CD4-positive, alpha-beta T cell (primary cell): ENCODE measurements at regions not wholly inside any gene's neighbourhood (a gene's known extent, or its start where the extent isn't known, plus 50 kb on each side); places are given as distances from the start of the nearest gene placed in this dataset.

Experiments used
- ATAC-seq: fragments of 200-7000 bp; cut with Tn5 transposase; one replicate; pipeline ENCODE4 v1.10.0; 2022; ENCODE audit warnings: mild to moderate bottlenecking; ENCODE audit not compliant: poor library complexity
- CTCF ChIA-PET: fragments of 350-600 bp; sonication (Branson Sonifier 250); formaldehyde crosslinking; loops from one replicate; lab custom pipeline; 2021; ENCODE audit warnings: antibody characterized with exemption, inconsistent platforms; lab: Charles Lee
- POLR2A ChIA-PET: fragments of 350-600 bp; sonication (Branson Sonifier 250); formaldehyde crosslinking; loops from one replicate; lab custom pipeline; 2021; ENCODE audit warnings: antibody characterized with exemption, inconsistent platforms; lab: Charles Lee
- DNase-seq, 14 experiments: peaks; one replicate each; pipeline ENCODE4 v3.0.0-alpha.2; 2013 to 2020; ENCODE audit warnings: mixed read lengths in 2 of 14
- H3K27ac ChIP-seq, 2 donors: one replicate each; pipeline versions ENCODE4 v1.5.1 to v1.7.0; 2013; ENCODE audit warnings: low read length in 2 of 2, low read depth in 1 of 2, mild to moderate bottlenecking in 1 of 2
- H3K27me3 ChIP-seq, 2 experiments: 1 replicate in 1 of 2; 2 replicates in 1 of 2; pipeline versions ENCODE4 v1.6.1 to v1.7.0; 2013; ENCODE audit warnings: low read length in 2 of 2, control low read depth in 1 of 2, mild to moderate bottlenecking in 1 of 2, moderate library complexity in 1 of 2; ENCODE audit not compliant: insufficient read depth in 2 of 2, control insufficient read depth in 1 of 2
- H3K36me3 ChIP-seq: one replicate; pipeline ENCODE4 v1.6.1; 2013; ENCODE audit warnings: low read length, control low read depth; ENCODE audit not compliant: insufficient read depth
- H3K4me1 ChIP-seq: one replicate; pipeline ENCODE4 v1.6.1; 2013; ENCODE audit warnings: low read length, control low read depth; ENCODE audit not compliant: insufficient read depth
- H3K4me3 ChIP-seq: one replicate; pipeline ENCODE4 v1.5.1; 2013; ENCODE audit warnings: mild to moderate bottlenecking, low read length, moderate library complexity
- H3K9me3 ChIP-seq, 2 experiments: 1 replicate in 1 of 2; 2 replicates in 1 of 2; pipeline versions ENCODE4 v1.6.1 to v1.7.0; 2013; ENCODE audit warnings: low read length in 2 of 2, mild to moderate bottlenecking in 2 of 2, control low read depth in 1 of 2, moderate library complexity in 1 of 2; ENCODE audit not compliant: control insufficient read depth in 1 of 2, insufficient read depth in 1 of 2
- H3K27ac Mint-ChIP-seq: one replicate; pipeline ENCODE4 v1.8.0; 2020; ENCODE audit warnings: mixed read lengths
- H3K27me3 Mint-ChIP-seq: one replicate; pipeline ENCODE4 v1.8.0; 2021; ENCODE audit warnings: mixed read lengths
- H3K36me3 Mint-ChIP-seq: one replicate; pipeline ENCODE4 v1.8.0; 2021; ENCODE audit warnings: low read depth, mixed read lengths
- H3K4me1 Mint-ChIP-seq: one replicate; pipeline ENCODE4 v1.8.0; 2021; ENCODE audit warnings: low read depth, mixed read lengths
- H3K4me3 Mint-ChIP-seq: one replicate; pipeline ENCODE4 v1.8.0; 2020; ENCODE audit warnings: mild to moderate bottlenecking, mixed read lengths
- H3K9me3 Mint-ChIP-seq: one replicate; pipeline ENCODE4 v1.8.0; 2020; ENCODE audit warnings: mixed read lengths
- intact Hi-C, 2 experiments: fragments of 100-400 bp; cut with DNase I in 1 of 2; cut with micrococcal nuclease in 1 of 2; formaldehyde crosslinking; loops; one replicate each; pipeline versions ENCODE4 v1.15.1 to v1.9.0; 2023 to 2025; cut with DNase I, micrococcal nuclease
- TF ChIP-seq, protein P1 (sequence below): fragments of 200-600 bp; IDR thresholded peaks from one replicate; pipeline ENCODE4 v1.8.0; 2022; ENCODE audit warnings: antibody characterized with exemption, mild to moderate bottlenecking

GRCh38 chr1:5464366-5464765 lies 527.9 kb downstream of the NPHP4 start:
- POLR2A ChIA-PET, result no interaction called here
- Mint-ChIP-seq H3K4me3 (no peak overlapping the region), H3K36me3 (no peaks in the 10 kb centered on the region), H3K9me3 (no peaks in the 10 kb centered on the region), H3K27me3 (peaks cover 8% of the 10 kb centered on the region), H3K27ac (no peak overlapping the region), H3K4me1 (no peaks in the 10 kb centered on the region)
- no peak for DNase-seq
- H3K9me3 ChIP-seq, result peaks cover 0 to 13% of the 10 kb centered on the region in 2 experiments
- H3K36me3 ChIP-seq, result no peaks in the 10 kb centered on the region
- TF ChIP-seq, protein P1, sequence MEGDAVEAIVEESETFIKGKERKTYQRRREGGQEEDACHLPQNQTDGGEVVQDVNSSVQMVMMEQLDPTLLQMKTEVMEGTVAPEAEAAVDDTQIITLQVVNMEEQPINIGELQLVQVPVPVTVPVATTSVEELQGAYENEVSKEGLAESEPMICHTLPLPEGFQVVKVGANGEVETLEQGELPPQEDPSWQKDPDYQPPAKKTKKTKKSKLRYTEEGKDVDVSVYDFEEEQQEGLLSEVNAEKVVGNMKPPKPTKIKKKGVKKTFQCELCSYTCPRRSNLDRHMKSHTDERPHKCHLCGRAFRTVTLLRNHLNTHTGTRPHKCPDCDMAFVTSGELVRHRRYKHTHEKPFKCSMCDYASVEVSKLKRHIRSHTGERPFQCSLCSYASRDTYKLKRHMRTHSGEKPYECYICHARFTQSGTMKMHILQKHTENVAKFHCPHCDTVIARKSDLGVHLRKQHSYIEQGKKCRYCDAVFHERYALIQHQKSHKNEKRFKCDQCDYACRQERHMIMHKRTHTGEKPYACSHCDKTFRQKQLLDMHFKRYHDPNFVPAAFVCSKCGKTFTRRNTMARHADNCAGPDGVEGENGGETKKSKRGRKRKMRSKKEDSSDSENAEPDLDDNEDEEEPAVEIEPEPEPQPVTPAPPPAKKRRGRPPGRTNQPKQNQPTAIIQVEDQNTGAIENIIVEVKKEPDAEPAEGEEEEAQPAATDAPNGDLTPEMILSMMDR, result no peak
- intact Hi-C loops, result no loop called here
- peaks cover 9% of the 10 kb centered on the region for H3K4me1 ChIP-seq
- ATAC-seq, result no peak
- no peak overlapping the region for H3K4me3 ChIP-seq
- CTCF ChIA-PET, result no interaction called here
- no peak overlapping the region for H3K27ac ChIP-seq
- no peaks in the 10 kb centered on the region for H3K27me3 ChIP-seq

DNA sequence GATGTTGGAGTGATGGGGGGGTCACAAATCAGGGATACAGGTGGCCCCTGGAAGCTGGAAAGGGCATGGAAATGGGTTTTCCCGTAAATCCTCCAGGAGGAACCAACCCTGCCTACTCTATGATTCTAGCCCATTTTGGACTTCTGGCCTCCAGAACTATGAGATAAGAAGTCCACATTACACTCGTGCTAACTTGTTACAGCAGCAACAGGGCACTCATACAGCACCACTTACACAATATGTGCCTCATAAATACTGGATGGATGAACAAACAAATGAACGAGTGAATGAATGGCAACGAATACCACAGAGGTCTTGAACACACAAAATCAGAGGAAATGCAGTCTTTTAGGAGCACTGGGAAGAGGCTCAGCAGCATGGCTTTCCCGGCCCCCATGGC lies 531.3 kb downstream of the NPHP4 start:
- no peak overlapping the region for H3K27ac ChIP-seq
- H3K36me3 ChIP-seq, result no peaks in the 10 kb centered on the region
- no peak overlapping the region for H3K4me3 Mint-ChIP-seq
- H3K27ac Mint-ChIP-seq, result no peak overlapping the region
- ChIA-PET POLR2A (no interaction called here), CTCF (no interaction called here)
- peaks cover 0 to 3% of the 10 kb centered on the region in 2 experiments for H3K27me3 ChIP-seq
- TF ChIP-seq, protein P1, result no peak
- intact Hi-C loops, result no loop called here
- H3K4me1 Mint-ChIP-seq, result no peaks in the 10 kb centered on the region
- H3K4me1 ChIP-seq, result no peaks in the 10 kb centered on the region
- peaks cover 8% of the 10 kb centered on the region for H3K27me3 Mint-ChIP-seq
- DNase-seq, result no peak
- peaks cover 0 to 16% of the 10 kb centered on the region in 2 experiments for H3K9me3 ChIP-seq
- no peak for ATAC-seq
- H3K4me3 ChIP-seq, result no peak overlapping the region
- H3K9me3 Mint-ChIP-seq, result no peaks in the 10 kb centered on the region
- H3K36me3 Mint-ChIP-seq, result no peaks in the 10 kb centered on the region

- ChIA-PET POLR2A (no interaction called here), CTCF (no interaction called here)
- Histone ChIP-seq H3K4me1 (no peaks in the 10 kb centered on the region), H3K27ac (no peak overlapping the region), H3K36me3 (no peaks in the 10 kb centered on the region), H3K27me3 (peaks cover 0 to 3% of the 10 kb centered on the region in 2 experiments), H3K9me3 (peaks cover 0 to 16% of the 10 kb centered on the region in 2 experiments), H3K4me3 (no peak overlapping the region)
- H3K27me3 Mint-ChIP-seq, result peaks cover 7% of the 10 kb centered on the region
- H3K27ac Mint-ChIP-seq, result no peak overlapping the region
- H3K36me3 Mint-ChIP-seq, result no peaks in the 10 kb centered on the region
- ATAC-seq (no peak), DNase-seq (no peak)
- no peaks in the 10 kb centered on the region for H3K9me3 Mint-ChIP-seq
- intact Hi-C loops, result no loop called here
- H3K4me3 Mint-ChIP-seq, result no peak overlapping the region
- H3K4me1 Mint-ChIP-seq, result no peaks in the 10 kb centered on the region
- TF ChIP-seq, protein P1, result no peak
Measured at GRCh38 chr1:5459839-5460610, 532.2 kb downstream of the NPHP4 start.
